K562 (cell line): ENCODE measurements at regions not wholly inside any gene's neighbourhood (a gene's known extent, or its start where the extent isn't known, plus 50 kb on each side); places are given as distances from the start of the nearest gene placed in this dataset.

Source experiments
- ADNP ChIP-seq: fragments of 200-800 bp; sonication (Bioruptor generic); IDR thresholded peaks from 2 replicates; pipeline ENCODE4 v1.6.1; 2016; ENCODE audit warnings: missing genetic modification characterization, missing compliant biosample characterization
- GTF2E2 ChIP-seq: fragments of 200-800 bp; sonication (Bioruptor generic); IDR thresholded peaks from 2 replicates; pipeline ENCODE4 v1.6.1; 2016; ENCODE audit warnings: missing genetic modification characterization, missing compliant biosample characterization
- HMGXB4 ChIP-seq: sonication (generic); formaldehyde crosslinking; IDR thresholded peaks from 2 replicates; pipeline ENCODE4 v1.8.1; 2023; ENCODE audit warnings: mild to moderate bottlenecking, missing genetic modification reagents
- IRF2 ChIP-seq: sonication (generic); formaldehyde crosslinking; IDR thresholded peaks from 2 replicates; pipeline ENCODE4 v1.8.1; 2022; ENCODE audit warnings: mild to moderate bottlenecking, missing genetic modification reagents
- MEIS2 ChIP-seq: fragments of 450-650 bp; IDR thresholded peaks from 2 replicates; pipeline ENCODE4 v1.6.1; 2014; ENCODE audit warnings: mild to moderate bottlenecking; ENCODE audit not compliant: partially characterized antibody
- RBM25 ChIP-seq: fragments of 200-400 bp; formaldehyde crosslinking; IDR thresholded peaks from 2 replicates; pipeline ENCODE4 v1.6.1; 2018; ENCODE audit warnings: low read length, low read depth, moderate library complexity; ENCODE audit not compliant: severe bottlenecking
- RCOR1 ChIP-seq, 2 experiments: IDR thresholded peaks; 2 replicates each; pipeline ENCODE4 v1.6.1; 2012; ENCODE audit warnings: low read depth in 2 of 2, low read length in 2 of 2, borderline replicate concordance in 1 of 2, improper control_type of control experiment in 1 of 2
- SAFB2 ChIP-seq: fragments of 200-400 bp; formaldehyde crosslinking; IDR thresholded peaks from 2 replicates; pipeline ENCODE4 v1.6.1; 2018; ENCODE audit warnings: borderline replicate concordance, low read length, low read depth, moderate library complexity; ENCODE audit not compliant: severe bottlenecking
- SP2 ChIP-seq: IDR thresholded peaks from 2 replicates; pipeline ENCODE4 v1.6.1; 2011; ENCODE audit warnings: mild to moderate bottlenecking, low read depth, low read length, moderate library complexity; ENCODE audit not compliant: poor library complexity, severe bottlenecking; ENCODE audit errors: extremely low read depth
- THRAP3 ChIP-seq: fragments of 450-650 bp; IDR thresholded peaks from 2 replicates; pipeline ENCODE4 v1.6.1; 2016; ENCODE audit warnings: mild to moderate bottlenecking, inconsistent platforms, borderline replicate concordance
- ZNF318 ChIP-seq, 2 experiments: fragments of 450-650 bp; IDR thresholded peaks; 2 replicates each; pipeline ENCODE4 v1.6.1; 2016; ENCODE audit warnings: mild to moderate bottlenecking in 2 of 2, borderline replicate concordance in 1 of 2, low read depth in 1 of 2, moderate library complexity in 1 of 2
- TF ChIP-seq, protein P1 (sequence below): fragments of 250-450 bp; sonication (Bioruptor Pico); IDR thresholded peaks from 2 replicates; pipeline ENCODE4 v1.5.0; 2020; ENCODE audit warnings: mild to moderate bottlenecking

- TF ChIP-seq, protein P1, sequence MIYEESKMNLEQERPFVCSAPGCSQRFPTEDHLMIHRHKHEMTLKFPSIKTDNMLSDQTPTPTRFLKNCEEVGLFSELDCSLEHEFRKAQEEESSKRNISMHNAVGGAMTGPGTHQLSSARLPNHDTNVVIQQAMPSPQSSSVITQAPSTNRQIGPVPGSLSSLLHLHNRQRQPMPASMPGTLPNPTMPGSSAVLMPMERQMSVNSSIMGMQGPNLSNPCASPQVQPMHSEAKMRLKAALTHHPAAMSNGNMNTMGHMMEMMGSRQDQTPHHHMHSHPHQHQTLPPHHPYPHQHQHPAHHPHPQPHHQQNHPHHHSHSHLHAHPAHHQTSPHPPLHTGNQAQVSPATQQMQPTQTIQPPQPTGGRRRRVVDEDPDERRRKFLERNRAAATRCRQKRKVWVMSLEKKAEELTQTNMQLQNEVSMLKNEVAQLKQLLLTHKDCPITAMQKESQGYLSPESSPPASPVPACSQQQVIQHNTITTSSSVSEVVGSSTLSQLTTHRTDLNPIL (CRISPR knock-in tag) = no peak
- TF ChIP-seq IRF2 (no peak), RBM25 (no peak), THRAP3 (no peak), HMGXB4 (CRISPR knock-in tag) (no peak), GTF2E2 (tag) (no peak), MEIS2 (no peak), ADNP (tag) (no peak), SP2 (no peak), ZNF318 (IDR thresholded peaks at IDR 0.05; ENCODE audit: borderline replicate concordance in 1 of 2, low read depth in 1 of 2) (no peak), RCOR1 (IDR thresholded peaks at IDR 0.05; ENCODE audit: borderline replicate concordance in 1 of 2, low read depth in 2 of 2, low read length in 2 of 2) (no peak), SAFB2 (no peak)
- TF ChIP-seq, all 486 proteins: peak for 0
Measured at GRCh38 chr12:73372856-73373255, 1100.7 kb downstream of the TRHDE start (continued).
